C4-2B (cell line): ENCODE measurements at regions not wholly inside any gene's neighbourhood (a gene's known extent, or its start where the extent isn't known, plus 50 kb on each side); places are given as distances from the start of the nearest gene placed in this dataset.

Source experiments
- H3K27ac ChIP-seq: fragments of 450-650 bp; 2 replicates; pipeline ENCODE4 v1.5.1; 2017
- ZFX ChIP-seq: fragments of 450-650 bp; IDR thresholded peaks from 2 replicates; pipeline ENCODE4 v1.6.1; 2017
- TF ChIP-seq, protein P1 (sequence below): fragments of 450-650 bp; conservative IDR thresholded peaks from 2 replicates; pipeline ENCODE4 v1.5.1; 2017; ENCODE audit warnings: mild to moderate bottlenecking

DNA sequence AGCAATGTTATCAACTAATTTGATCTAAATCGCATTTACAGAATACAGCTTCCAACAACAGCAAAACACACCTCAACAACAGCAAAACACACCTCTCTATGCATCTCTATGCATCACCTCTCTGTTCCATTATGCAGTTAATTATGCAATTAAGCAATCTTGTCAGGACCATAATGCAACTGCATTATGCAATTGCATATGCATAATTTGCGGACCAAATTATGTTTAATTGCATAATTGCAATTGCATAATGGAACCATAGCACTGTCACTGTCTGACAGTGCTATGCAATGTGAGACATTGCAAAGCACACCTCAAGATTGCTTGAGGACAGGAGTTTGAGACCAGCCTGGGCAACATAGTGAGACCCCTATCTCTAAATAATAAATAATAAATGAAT is 80.4 kb upstream of the PRSS3 start:
- TF ChIP-seq ZFX, result no peak
- TF ChIP-seq, protein P1, sequence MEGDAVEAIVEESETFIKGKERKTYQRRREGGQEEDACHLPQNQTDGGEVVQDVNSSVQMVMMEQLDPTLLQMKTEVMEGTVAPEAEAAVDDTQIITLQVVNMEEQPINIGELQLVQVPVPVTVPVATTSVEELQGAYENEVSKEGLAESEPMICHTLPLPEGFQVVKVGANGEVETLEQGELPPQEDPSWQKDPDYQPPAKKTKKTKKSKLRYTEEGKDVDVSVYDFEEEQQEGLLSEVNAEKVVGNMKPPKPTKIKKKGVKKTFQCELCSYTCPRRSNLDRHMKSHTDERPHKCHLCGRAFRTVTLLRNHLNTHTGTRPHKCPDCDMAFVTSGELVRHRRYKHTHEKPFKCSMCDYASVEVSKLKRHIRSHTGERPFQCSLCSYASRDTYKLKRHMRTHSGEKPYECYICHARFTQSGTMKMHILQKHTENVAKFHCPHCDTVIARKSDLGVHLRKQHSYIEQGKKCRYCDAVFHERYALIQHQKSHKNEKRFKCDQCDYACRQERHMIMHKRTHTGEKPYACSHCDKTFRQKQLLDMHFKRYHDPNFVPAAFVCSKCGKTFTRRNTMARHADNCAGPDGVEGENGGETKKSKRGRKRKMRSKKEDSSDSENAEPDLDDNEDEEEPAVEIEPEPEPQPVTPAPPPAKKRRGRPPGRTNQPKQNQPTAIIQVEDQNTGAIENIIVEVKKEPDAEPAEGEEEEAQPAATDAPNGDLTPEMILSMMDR, result no peak
- H3K27ac ChIP-seq, result no peak overlapping the region

DNA sequence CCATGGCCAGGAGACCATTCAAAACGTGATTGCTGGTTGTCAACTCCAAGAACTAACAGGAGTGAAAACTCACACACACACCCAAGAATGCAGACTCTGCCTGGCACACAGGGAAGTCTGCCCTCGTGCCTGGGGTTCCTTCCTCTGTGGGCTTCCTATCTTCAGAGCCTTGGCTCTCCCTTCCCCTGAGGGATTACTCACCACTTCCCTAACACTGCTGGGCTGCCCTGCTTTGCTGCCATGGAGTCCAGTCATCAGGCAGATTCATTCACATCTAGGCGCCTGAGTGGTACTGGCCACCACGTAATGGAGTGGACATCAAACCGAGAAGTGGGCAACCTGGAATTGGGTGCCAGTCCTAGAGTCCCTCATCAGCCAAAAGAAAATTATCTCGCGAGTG is 76.4 kb upstream of the PRSS3 start:
- TF ChIP-seq, protein P1, result no peak
- no peak for TF ChIP-seq ZFX
- no peak overlapping the region for H3K27ac ChIP-seq

DNA sequence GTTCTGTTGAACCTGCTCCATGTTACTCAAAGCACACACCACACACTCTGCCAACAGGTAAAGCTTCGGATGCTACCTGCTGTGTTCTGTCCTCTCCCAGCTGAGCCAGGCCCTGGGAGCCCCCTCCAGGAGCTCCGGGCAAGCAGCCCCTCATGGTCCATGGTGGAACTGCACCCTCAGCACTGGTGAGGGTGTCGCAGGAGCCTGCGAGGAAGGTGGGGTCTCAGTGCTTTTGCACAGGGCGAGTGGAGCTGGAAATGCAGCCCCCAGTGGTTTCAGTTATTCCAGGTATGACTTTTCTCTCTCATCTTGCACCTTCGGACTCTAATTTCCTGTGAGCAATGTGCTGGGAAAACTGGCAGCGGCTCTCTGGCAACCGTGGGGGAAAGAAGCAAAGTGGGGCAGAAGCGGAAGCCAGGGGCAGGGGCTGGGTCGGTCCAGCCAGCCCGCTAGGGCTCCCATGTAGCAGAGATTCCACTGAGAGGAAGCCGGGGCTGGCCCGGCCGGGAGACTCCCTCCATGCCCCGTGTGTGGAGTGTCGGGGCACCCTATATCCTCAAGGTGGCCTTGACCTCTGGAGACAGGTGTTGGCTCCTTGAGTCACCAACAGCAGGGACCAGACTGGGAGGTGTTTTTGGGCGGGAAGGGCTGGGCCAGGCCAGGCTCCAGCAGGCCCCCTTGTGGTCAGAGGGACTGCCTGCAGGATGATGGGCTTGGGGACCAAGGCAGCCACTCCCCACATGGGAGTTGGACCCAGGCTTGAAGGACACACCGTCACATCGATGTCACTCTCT is 75.6 kb upstream of the PRSS3 start:
- H3K27ac ChIP-seq, result no peak overlapping the region
- TF ChIP-seq ZFX, result no peak
- TF ChIP-seq, protein P1, result peak; percentile 72

DNA sequence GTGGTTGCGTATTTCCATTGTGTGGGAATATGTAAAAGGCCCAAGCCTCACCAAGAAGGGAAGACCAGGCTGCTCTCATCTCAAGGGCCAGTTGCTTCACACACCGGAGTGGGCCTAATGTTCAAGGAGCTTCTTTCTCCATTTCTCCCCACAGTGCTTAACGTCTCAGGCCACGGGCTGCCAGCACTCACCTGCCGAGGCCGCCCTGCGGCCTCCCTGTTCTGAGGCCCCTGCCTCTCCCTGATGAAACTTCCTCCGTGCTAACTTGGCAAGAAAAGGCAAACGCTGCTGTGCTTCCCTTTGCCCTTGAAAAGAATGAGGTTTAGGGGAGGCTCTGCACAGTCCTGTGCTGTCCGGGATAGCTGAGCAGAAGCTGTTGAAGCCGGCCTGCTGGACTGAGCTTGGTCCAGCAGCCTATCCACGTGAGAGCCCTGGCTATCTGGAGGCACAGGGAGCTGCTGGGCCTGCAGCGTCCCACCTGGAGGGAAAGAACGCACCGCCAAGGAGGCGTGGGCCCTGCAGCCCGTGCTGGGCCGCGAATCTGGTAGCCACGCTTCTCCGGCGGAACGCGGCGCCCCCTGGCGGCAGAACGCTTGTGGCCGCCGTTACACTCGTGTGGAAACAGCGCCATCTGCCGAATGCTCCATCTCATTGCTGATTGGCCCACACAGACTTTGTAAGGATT is 73.5 kb upstream of the PRSS3 start:
- no peak overlapping the region for H3K27ac ChIP-seq
- peak; percentile 50 for TF ChIP-seq ZFX
- TF ChIP-seq, protein P1, result peak; percentile 99

DNA sequence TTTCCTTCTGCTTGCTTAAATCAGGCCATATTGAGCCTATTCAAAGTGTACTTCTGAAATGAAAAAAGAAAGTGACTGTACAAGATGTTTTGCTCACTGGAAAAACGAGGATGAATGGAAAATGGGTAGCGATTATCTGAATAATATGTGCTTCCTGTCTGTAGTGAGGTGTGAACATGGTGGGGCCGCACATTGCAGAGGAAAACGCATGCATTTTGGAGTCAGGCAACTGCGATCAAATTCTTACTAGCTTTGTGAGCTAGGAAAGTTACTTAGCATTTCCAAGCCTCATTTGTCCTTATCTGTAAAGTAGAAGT is 73.0 kb upstream of the PRSS3 start:
- H3K27ac ChIP-seq, result no peak overlapping the region
- no peak for TF ChIP-seq ZFX
- TF ChIP-seq, protein P1, result no peak; the same call in 1 of the 2 replicates

DNA sequence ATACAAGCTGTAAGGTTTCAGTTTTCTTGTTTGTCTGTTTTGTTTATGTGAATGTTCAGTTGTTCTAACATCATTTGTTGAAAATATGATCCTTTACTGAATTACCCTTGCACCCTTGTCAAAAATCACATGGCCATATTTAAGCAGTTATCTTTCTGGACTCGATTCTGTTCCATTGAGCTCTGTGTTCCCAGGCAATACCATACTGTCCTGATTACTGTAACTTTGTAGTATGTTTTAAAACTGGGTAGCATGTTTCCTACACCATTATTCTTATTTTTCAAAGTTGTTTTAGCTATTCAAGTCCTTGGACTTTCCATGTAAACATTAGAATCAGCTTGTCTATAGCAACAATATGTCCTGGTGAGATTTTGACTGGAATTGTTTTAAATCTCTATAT is 66.7 kb upstream of the PRSS3 start:
- TF ChIP-seq ZFX, result no peak
- TF ChIP-seq, protein P1, result no peak

DNA sequence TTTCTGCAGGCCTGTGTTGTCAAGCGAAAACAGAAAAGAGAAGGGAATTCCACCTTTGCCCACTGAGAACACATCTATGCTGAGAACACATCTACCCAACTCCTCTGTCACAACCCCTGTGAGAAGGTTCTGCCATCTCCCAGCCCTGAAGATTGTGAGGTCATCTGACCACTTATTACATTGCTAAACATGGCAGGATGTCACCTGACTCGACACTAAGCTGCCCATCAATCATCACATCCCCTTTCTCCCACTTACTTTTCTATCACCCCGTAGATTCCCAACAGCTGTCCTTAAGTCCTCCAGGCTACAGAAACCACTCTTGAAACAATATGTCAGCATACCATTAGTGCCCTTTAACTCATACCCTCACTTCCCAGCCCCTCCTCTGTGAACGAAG is 64.2 kb upstream of the PRSS3 start:
- no peak overlapping the region for H3K27ac ChIP-seq
- no peak for TF ChIP-seq ZFX
- TF ChIP-seq, protein P1, result no peak

More for the DNA sequence above, 66.7 kb upstream of the PRSS3 start:
- no peak overlapping the region for H3K27ac ChIP-seq
